NCI-H1105 treated with DMSO at 0.1 percent for 48 hours (cell line): ENCODE measurements at regions not wholly inside any gene's neighbourhood (a gene's known extent, or its start where the extent isn't known, plus 50 kb on each side); places are given as distances from the start of the nearest gene placed in this dataset.
A peak's percentile ranks its signal among the peaks of the same experiment; 100 is the strongest.

Source experiments
- DNase-seq: peaks from one replicate; lab custom pipeline; 2025; lab: John Stamatoyannopoulos, UW

DNA sequence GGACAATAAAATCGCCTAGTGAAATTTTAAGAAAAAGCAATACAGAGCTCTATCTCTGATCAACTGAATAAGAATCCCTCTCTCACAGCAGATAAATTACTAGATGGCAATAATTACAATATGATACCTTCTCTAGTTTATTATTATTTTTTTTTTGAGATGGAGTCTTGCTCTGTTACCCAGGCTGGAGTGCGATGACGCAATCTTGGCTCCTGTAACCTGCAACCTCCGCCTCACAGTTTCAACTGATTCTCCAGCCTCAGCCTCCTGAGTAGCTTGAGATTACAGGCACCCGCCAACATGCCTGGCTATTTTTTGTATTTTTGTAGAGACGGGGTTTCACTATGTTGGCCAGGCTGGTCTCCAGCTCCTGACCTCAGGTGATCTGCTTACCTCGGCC, 129.3 kb upstream of the PTCHD4 start:
- DNase-seq = no peak

DNA sequence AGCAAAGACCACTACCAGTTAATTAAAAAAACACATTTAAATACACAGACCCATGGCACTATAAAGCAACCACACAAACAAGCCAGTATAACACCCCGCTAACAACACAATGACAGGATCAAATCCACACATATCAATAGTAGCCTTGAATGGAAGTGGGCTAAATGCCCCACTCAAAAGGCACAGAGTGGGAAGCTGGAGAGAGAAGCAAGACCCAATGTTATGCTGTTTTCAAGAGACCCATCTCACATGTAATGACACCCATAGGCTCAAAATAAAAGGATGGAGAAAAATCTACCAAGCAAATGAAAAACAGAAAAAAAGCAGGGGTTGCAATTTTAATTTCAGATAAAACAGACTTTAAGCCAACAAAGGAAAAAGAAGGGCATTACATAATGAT, 125.4 kb upstream of the PTCHD4 start:
- no peak for DNase-seq

DNA sequence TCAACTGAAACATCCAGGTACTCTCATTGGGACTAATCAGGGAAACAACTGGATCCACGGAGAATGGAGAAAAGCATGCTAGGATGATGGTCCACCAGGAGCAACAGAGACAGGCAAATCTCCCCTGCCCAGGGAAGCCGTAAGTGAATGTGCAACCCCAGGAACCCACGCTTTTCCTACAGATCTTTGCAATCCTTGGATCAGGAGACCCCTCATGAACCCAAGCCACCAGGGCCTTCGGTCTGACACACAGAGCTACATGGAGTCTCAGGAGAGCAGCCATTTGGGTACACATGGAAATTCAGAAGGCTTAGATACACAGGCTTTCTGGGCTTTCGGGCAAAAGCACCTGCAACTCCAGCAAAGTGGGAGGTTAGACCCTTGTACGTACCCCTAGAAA, 122.1 kb upstream of the PTCHD4 start:
- DNase-seq = no peak

DNA sequence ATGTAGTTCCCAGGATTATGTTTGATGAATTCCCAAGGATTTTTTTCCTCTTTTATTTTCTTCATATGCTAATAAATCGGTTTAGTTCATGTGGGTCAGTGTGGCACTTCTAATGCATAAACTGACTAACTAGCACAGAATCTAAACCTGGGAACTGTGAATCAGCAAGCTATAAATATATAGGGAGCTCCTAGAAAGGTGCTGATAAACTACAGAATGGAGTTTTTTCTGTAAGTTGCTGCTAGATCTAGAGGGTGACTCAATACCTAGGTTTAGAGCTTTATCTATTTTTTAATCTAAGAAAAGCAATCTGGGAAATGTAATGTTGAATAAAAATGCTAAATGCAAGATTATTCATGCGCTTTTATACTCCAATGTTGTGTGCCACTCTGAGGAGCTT, 118.8 kb upstream of the PTCHD4 start:
- DNase-seq = no peak

DNA sequence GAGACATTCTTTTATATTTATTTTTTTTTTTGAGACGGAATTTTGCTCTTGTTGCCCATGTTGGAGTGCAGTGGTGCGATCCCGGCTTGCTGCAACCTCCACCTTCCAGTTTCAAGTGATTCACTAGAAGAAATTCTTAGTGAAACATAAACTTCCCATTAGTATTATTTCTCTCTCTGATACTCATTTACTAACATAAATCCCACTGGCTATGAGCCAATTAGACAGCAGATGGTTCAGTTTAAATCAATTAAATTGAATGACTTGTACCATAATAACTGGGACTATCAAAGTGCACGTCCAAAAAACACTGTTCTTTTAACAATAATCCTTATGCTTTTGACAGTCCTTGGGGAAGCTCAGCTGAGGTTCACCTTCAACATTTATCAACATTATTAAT, 111.2 kb upstream of the PTCHD4 start:
- peak; percentile 93 for DNase-seq

DNA sequence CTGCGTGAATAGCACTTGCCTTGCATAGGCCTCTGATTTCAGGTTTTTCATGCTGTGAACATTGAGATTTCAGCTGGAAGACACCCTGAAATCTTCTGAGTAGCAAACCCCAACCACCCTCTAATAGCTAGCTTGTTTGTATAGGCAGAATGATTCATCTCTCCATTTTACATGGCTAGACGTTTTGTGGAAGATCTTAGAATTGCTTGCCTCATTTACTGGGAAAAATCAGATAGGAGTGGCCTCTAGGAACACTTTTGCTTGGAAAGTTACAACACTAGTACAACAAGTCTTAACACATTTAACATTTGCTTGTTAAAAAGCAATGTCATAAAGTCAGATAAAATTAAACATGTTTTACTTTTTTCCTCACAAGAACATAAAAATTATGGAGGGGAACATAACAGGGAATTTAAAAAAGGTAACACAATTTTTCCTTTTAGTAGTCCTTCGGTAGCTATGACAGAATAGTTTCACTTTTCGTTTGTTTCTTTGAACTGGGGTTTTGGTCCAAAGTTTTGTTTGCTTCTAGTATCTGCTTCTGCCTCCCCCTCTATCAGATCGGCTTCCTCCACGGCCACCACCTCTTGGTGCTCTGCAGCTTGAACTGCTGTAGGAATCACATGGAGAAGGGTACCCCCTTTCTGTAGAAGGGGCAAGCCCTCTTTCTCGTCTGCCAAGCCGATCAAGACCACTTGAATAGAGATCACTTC, 102.2 kb upstream of the PTCHD4 start:
- DNase-seq = no peak

DNA sequence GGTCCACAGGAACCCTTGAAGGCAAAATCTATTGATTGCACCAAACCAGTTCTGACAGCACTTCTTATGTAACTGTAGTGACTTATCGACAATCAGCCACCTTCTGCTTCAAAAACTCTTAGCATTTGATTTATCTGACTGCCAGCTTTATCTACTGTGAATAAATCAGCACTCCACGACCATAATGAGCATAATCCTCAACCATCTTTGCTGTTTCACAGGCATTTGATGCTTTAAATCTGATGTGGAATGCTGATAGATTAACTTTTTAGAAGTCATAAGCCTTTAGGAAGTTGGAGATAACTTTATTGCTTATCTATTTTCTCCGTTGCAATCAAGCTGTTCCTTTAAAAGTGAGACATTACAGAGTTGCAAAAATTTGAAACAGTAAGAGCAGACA, 101.5 kb upstream of the PTCHD4 start:
- no peak for DNase-seq

DNA sequence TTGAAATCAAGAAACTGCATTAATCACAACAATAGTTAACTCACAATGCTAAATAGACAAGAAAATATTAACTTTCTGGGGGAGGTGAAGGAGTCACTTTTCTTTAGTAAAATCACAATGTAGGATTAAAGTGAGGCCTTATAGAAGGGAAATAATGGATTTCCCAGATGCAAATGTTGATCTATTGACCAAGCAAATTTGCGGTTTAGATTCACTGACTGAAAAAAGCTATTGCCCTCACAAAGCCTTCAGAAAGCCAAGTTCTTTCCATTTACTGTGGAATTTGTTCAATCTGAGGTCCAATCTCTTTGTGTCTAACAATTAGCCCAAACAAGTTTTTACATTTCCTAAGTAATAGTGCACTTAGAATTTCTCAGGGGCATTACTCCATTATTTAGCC, 95.1 kb upstream of the PTCHD4 start:
- no peak for DNase-seq

DNA sequence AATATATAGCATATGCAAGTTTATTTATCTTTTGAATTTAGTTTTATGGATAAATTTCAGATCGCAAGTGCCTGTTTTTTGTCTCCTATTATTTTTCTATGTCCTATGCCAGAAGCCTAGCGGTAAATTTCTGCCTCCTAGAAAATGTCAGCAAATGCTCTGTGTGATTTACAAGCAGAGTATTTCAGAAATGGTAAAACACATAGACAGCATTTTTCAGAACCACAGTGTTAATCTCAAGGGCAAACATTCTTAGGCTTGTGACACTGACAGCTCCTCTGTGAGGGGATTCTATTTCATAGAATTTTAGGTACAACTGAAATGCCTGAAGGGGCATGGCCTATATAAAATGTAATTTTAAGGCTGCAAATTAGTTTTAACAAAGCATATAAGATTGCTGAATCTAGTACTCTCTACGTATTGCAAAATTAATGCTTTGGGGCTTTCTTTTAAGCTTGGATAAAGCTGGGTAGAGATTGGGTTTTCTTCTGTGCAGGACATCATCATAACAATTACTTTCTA, 89.9 kb upstream of the PTCHD4 start:
- DNase-seq = no peak

DNA sequence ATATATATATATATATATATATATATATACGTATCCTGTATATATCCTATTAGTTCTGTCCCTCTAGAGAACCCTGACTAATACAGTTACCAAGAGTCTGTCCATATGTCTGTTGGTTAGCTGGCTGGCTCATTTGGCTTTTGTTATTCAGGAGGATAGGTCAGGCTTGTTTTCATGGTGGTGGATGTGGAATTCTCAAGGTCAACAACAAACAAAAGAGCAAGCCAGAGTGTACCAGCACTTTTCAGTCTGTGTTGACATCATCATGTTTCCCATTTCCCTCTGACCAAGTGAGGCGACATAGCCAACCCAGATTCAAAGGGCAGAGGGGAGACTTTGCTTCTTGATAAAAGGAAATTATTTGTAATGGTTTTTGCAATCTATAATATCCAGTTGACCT, 88.5 kb upstream of the PTCHD4 start:
- no peak for DNase-seq

DNA sequence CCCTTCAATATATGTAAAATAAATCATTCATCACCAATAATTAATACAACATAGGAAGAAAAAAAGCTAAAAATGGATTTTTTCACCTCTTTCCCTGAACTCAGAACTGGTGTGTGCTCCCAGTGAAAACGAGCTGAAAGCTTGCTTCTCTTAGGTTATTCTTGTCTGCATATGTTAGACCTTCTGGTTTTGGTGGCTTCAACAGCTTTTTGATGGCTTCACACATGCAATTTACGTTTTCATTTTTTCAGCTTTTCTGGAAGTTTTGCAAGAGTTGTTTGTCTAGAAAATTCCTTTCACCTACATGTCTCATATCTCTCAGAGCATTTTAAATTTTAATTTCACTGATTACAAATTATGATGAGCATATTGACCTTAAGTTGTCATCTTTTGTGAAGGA, 86.9 kb upstream of the PTCHD4 start:
- no peak for DNase-seq

DNA sequence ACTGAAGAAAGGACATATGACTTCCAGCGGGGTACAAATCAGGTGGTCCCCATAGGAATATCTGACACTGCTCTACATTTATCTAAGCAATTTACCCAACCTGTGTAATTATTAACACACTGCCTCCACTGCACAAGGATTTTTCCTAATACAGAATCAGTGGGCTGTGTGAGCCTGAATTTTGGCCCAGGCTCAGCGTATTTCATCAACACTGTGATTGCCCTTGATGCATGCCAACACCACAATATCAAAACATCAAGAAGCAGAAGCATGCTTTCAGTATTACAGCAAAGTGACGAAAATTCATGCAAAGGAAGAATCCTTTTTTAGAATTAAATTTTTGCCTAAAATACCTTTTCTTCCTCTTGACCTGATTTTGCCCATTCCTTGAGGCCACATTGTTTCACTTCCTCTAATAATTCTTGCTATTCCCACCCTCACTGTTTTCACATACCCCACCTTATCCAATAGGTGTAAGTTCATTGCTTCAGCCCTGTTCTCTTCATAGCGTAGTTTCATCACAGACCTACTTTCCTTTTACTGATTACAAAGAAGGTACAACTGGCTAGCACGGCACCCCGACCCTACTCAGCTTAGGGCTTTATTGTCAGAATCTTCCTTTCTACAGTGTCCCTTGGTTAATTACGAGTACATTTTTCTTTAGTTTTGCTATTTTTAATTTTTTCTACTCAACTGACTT, 83.7 kb upstream of the PTCHD4 start:
- no peak for DNase-seq

DNA sequence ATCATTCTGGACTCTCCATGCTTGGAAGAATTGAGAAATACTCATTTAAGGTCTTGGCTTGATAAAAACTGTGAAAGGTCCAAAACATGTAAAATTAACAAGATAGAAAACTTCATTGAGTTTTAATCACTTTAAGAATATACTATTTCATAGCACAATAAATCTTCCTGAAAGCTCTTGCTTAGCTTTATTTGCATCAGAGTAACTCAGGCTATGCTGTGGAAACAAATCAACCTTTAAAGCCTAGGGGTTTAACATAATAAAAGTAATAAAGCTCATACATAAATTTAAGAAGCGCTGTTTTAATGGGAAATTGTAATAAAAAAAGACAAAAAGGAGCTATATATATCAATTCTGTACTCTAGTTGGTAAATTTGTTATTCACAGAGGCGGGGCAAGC, 77.2 kb upstream of the PTCHD4 start:
- DNase-seq = no peak

DNA sequence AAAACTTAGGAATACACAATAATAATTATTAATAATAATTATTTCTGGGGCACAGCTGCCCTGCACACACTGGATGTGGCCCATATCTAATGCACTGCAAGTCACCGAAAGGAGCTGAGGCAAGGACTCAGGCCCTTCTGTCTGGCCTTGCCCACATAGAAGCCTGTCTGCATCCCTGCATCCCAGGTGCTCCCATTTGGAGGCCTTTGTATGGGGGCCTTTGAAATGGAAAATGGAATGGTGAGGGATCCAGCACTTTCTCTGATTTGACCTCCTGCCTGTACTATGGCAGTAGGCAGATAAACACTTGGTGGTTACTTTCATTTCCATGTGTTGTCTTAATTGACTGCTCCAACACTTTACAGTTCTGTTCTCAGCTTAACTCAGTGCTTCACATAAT, 75.7 kb upstream of the PTCHD4 start:
- DNase-seq = no peak

DNA sequence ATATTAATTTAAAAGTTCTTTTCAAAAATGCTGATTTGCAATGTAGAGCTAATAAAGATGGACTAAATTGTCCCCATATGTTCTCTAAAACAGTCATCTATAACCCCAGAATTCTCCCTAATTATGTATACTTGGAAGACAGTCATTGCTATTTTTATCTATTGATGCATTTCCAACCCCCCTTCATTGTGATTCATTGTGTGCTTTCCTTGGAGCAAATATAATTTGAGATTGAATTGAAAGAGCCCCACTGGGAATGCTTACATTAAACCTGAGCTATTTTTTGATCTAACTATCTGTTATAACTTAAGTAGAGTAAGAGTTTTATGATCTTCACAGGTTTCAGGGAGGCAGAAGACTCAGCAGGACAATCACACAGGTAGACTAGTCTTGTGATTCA, 73.7 kb upstream of the PTCHD4 start:
- DNase-seq = no peak

DNA sequence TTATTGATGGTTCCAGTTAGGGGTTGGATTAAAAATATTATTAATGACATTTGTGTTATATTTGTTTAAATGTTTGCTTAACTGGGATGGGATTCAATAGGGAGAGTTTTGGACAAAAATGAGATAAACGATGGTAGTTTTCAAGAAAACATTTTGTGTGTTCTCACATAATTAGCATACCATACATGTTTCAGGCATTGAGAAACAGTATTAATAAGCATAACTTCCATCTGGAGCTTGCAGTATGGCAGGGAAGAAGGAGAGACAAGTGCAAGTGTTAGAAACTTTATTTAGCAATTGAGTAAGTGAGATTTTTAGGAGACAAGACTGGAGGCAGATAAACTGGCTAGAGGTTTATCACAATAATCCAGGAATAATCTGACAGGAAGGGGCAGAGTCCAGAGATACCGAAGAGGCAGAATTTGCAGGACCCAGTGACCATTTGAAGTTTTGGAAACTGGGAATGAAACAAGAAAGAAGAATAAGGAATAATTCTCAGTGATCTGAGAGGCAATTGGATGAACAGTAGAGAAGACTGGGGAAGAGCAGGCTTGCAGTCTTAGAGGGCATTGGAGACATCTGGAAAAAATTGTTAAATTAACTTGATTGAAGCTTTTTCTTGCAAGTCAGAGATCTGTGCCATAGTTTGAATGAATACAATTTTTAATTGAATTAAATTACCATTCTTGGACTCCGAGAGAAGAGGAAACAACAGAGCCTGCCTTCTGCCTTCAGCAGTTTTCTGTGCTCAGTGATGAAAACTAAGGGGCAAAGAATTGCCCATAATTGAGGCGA, 73.0 kb upstream of the PTCHD4 start:
- DNase-seq = no peak

DNA sequence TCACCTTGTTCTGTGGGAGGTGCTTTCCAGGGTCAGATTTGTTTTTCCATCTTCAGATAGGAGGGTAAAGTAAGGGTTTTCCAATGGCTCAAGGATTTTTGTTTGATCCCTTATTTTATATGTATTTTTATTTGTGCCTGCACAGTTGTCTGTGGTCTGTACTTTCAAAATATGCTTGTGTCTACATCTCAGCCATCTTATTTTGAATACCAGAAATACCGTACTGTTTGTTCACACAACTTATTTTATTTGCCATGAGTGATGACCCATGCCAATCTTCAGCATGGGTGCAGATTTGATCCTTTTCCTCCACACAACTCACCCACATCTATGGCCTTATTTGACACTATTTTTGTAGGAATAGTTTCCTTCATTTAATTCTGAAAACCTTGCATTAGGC, 72.2 kb upstream of the PTCHD4 start:
- DNase-seq = no peak

DNA sequence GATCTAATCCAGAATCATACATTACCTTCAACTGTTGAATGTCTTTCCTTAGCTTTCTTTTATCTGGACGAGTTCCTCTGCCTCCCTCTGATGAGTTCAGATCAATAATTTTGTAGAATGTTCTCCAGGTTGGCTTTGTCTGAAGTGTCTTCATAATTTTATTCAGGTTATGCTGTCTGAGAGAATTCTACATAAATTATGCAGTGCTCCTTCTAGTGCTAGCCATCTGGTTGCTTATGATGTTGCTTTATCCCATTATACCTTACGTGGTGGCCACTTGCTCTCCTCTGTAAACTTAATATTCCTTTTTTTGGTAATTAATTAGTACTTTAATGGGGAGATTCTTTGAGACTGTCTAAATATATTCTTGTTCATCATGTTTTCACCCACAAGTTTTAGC, 67.7 kb upstream of the PTCHD4 start:
- no peak for DNase-seq

DNA sequence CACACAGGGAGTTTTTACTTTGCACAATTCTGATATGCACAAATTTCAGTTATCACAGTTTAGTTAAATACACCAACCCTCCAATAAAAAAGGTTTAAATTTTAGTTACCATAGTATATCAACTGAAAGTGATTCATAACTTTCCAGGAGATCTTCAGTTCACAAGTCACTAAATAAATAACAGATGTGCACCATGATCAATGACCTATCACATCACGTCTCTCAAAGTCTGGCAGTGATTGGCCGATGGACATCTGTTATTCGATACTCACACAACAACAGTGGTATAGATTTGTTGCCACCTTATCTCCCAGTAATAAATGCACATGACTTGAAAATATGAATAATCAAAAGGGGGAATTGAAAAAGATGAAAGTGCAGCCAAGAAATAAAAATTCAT, 66.8 kb upstream of the PTCHD4 start:
- DNase-seq = no peak

DNA sequence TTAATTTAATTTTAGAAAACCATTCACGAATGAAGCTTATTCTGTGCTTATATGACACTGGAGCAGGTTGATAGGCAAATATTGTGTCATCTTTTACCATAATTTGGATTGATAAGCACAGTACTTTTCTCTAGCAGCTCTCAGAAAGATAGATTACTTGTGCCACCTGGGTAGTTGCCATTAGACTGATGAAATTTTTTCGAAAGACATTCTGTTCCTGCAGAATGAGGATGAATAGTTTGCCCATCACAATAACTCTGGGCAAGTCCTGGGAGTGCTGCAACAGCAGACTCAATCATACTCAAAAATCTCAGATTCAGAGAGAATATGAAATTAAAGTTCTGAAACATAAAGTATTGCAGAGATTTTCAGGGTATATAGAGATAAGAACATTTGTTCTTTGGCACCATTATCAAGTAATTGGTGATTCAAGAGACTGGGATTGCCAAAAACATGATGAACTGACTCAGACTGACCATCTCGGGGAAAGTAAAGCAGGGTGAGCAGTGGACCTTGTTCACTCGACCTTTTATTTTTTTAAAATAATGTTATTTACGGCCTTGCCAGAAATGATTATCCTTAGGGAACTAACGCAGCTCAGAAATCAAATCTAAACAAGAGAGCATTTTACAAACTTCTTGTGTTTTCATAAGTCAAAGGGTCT, 65.8 kb upstream of the PTCHD4 start:
- DNase-seq = no peak

DNA sequence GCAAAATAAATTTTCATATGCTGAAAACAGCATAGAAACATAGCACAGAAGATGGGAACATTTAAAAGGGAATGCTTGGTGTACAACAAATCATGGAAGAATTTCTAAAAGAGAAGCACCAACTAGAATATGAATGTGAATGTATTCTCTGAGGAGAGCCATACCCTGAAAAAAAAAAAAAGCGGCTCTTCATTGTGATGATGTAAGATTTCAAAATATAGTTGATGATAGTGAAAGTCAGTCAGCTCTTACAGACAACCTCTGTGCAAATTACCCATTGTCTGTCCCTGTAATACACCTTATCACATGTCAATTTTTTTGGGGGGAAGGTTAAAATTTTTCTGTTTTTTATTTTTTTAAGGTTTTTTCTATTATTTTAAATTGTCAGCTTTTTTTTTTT, 58.6 kb upstream of the PTCHD4 start:
- DNase-seq = no peak
